ENCODE measurements at regions not wholly inside any gene's neighbourhood (a gene's known extent, or its start where the extent isn't known, plus 50 kb on each side); places are given as distances from the start of the nearest gene placed in this dataset.

DNA sequence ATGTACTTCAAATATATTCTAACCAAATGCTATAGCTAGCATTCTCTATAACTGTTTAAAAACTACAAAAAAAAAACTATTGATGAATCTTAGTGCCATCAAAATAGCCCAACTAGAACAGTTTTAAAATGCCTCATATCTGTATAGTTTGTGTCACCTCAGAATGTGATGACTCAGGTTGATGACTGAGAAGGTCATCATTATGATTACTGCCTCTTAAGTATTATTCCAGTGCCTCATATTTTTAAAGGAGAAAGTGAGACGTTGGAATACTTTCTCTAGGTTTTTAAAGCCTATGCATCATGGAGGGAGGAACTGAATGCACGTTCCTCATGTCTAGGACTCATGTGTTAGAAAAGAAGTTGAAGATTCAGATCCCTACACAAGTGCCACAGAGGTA, 88.2 kb downstream of the TMA16 start:
- no peak for DNase-seq (ENCODE audit: low spot score)

DNA sequence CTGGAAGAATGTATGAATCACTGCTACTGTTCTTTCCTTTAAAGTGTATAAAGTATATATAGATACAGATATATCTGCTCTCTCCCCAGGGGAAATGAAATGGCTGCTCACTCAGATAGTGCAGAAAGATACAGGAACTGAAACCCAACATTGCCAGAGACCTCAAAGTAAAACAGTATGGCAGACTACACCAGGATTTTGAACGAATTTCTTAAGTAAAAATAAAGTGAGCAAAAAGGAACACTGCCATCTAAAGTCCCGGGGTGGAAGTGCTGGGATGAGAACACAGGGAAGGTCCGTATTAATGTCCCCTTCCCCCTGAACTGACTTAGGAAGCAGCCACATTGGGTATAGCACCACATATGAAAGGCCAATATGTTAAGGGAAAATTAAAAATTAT, 93.4 kb downstream of the TMA16 start:
- peak; percentile 5 for DNase-seq (ENCODE audit: low spot score)

DNA sequence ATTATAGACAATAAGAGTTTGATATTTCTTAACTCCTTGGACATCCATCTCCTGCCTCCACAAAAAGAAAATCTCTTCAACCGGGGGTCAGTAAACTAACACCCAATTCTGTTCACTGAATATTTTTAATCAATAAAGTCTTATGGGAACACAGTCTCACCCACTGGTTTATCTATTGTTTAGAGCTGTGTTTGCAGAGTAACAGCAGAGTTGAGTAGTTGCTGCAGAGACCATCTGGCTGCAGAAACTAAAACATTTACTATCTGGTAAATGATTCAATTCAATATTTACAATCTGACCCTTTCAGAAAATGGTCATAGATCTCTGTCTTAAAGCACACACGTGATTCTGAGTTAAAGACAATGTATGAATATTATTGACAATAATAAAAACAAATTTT, 94.0 kb downstream of the TMA16 start:
- no peak for DNase-seq (ENCODE audit: low spot score)

DNA sequence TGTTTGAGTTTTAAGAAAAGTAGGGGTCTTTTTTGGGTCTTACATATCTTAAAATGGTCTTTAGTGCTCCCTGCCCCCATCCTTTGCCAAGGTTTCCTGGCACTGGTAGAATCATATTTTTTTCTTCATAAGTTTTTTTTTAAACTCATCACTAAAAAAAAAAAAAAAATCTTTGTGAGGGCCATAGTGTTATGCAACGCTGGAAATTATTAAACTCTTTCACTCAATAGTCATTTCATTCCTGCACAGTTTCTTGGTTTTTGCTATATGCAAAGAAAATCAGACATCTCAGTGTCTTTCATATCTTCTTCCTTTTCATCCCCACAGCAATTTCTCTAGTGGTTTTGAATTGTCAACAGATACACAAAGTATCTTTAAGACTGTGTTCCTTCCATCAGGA, 95.6 kb downstream of the TMA16 start:
- DNase-seq (ENCODE audit: low spot score): no peak

DNA sequence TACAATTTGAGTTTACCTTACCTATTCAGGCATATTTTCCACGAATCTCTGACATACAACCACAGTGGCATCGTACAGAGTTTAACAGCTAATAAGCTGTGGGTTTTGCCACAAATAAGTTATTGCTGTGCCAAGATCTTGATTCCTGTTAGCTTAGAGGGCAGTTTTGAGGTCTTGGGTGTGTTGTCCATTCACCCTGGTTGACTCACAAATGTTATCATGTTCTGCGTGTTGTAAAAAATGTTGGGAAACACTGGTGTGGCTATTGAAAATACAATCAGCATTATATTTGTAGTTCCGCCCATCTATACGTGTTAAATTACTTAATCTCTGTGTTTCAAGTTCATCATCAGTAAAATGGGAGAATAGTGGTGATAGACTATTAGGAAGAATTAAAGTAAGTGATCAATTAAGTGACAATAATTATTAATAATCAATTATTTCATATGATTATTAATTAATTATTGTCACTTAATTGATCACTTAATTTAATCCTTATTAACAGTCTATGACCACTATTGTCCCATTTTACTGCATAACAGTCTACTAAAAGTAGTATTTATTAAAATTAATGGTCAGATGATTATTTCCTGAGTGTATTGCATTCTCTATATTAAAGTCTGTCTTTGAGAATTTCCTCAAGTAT, 96.3 kb downstream of the TMA16 start:
- no peak for DNase-seq (ENCODE audit: low spot score)

DNA sequence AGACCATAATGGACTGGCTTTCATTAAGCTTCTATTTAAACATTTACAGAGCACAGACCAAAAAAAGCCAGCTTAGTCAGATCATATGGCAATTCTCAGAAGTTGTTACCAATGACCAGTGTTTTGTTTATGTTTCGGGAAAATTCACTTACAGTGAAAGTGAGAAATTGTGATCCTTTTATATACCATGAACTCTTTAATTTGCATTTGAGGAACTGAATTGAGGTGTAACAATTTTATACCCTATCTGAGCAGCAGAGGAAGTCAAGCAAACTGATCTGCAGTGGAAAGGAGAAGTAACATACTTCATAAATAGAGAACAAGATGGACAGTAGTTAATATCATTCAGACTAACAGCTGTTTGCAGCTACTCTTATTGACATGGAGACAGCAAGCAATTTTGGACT, 97.1 kb downstream of the TMA16 start:
- DNase-seq (ENCODE audit: low spot score): no peak

DNA sequence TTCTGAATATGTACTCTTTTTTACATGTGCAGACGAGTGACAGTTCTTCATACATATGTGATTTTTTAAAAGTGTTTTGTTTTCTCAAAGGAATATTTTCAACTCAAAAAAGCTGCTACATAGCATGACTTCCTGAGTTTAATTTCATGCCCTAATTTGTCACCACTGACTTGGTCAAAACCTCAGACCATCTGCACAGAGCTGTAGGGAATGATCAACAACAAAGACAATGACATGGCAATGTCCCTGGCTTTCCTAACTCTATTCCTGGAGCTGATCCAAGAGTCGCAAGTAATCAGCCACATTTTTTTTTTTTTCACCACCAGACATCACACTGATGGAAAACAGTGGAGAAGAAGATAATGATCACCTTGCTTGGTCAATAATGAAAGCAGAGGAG, 97.7 kb downstream of the TMA16 start:
- no peak for DNase-seq (ENCODE audit: low spot score)

DNA sequence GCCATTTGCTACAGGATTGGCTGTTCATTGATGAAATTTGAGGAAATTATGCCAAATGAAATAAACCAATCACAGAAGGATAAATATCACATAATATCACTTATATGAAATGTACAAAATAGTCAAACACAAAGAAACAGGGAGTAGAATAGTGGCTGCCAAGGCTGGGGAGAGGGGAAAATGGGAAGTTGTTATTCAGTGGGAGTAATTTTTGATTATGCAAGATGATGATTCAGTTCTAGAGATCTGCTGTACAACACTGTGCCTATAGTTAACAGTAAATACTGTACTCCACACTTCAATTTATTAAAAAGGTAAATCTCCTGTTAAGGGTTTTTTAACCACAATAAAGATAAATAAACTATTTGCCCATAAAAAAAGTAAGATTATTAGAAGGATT, 101.1 kb downstream of the TMA16 start:
- DNase-seq (ENCODE audit: low spot score): no peak

DNA sequence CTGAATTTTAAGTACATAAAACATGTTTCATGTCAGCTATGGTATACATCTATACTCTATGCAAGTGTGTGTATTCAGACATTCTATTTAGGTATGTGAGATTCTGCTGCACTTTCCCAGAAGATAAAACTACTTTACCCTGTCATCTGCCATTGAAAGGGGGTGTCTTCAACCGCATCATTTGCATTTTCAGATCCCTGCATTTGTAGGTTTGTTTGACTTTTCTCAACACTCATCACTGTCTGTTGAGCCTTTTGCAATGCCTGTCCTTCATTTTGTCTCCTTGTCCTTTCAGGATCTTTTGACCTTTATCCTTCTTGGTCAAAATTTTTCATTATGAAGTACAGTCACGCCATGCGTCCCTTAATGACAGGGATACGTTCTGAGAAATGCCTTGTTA, 103.5 kb downstream of the TMA16 start:
- no peak for DNase-seq (ENCODE audit: low spot score)

DNA sequence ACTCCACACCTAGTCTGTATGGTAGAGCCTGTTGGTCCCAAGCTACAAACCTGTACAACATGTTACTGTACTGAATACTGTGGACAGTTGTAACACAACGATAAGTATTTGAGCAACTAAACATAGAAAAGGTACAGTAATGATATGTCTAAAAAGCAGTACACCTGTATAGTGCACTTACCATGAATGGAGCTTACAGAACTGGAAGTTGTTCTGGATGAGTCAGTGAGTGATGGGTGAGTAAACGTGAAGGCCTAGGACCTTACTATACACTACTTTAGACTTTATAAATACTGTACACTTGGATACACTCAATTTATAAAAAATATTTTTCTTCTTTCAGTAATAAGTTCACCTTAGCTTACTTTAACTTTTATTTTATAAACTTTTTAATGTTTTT, 104.0 kb downstream of the TMA16 start:
- no peak for DNase-seq (ENCODE audit: low spot score)

DNA sequence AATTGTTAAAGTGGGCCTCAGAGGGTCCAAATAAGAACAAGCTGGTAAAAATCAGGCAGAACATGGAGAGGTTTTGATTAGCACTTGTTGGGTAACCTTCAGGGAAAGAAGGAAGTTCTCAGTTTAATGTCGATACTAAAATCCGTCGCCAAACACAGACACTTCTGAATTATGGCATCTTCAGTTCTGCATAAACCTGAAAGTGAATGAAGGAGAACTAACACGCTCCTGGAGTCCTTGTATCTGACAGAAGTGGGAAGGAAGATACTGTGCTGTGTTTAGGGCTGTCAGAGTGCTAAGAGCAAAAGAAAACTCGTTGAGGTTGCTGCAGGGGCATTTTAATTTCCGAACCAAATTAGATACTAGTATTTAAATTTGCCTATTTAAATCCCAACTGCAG, 106.2 kb downstream of the TMA16 start:
- no peak for DNase-seq (ENCODE audit: low spot score)

DNA sequence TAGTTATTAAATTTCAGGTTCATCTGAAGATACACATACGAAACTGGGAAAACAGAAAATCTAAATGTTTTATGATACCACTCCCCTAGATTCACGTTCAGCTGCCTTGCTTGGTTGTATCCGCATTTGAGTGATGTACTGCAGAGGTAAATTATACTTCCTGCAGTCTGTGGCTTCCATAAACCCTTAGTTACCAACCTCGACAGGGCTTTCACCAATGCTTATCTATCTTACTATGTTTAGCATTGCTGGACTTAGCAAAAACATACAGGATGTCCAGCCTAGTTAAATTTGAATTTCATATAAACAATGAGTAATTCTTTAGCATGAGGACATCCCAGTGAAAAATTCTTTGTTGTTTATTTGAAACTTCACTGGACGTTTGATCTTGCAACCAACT, 108.8 kb downstream of the TMA16 start:
- DNase-seq (ENCODE audit: low spot score): no peak

DNA sequence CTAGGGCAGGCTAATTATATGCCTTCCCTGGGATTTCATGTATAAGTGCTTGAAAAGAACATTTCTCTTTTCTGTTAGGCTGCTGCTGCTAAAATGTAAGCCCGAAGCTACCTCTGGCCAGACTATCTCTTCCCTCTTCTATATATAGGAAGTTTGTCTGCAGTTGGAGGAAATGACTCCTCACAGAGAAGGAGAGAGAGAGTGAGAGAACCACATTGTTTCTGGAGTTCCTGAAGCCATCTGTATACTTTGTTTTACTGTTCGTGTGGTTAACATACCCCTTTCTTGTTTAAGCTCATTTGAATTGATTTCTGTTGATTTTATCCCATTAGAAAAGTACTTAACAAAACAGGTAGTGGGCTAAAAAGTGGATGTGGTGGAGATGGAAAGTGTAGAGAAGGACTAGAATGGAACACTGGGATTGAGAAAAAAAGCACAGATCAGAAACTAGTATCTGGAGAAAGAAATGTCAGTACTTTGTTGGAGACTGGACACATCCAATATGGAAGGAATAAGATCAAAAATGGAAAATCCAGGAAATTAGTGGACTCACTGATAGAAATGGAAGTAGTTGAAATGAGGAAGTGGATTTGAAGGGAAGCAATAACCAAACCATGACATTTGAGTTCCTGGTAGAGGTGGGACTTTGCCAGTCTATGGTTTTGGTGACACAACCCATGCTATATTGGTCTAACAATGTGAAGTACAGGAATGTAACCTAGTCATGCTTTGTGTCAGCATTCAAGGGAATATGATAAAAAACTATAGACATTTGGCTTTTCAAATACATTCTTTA, 112.6 kb downstream of the TMA16 start:
- no peak for DNase-seq (ENCODE audit: low spot score)

DNA sequence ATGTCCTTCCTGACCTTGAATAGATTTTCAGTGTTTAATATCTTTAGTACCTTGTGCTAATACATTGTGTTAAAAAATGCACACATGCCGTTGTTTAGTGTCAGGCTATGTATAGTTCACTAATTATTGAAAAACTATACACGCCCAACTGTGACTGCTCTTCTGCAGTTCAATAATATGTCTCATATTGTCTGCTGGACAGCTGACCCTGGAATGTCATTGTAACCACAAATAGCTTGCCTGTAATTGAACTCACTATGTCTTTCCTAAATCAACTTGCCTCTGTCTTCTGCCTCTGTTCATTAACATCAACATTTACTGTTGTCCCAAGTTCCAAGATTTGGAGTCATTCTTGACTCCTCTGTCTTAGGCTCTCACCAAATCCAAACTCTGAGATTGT, 114.5 kb downstream of the TMA16 start:
- DNase-seq (ENCODE audit: low spot score): no peak

DNA sequence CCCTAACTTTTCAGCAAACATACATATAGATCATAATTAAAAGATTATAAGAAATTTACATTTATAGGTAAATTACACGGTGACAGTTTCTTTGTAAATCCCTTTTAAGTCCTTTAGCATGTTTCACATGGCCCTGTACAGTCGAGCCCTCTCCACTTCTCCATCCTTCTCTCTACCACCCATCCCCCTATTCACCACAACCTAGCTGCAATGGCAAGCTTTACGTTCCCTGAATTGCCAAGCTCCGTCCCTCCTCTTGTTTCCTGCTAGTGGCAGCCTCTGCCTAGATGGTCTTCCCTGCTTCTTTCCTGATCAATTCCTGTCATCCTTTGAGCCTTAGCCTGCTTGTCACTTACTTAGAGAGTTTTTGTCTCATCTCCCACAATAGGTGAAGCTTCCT, 116.2 kb downstream of the TMA16 start:
- no peak for DNase-seq (ENCODE audit: low spot score)

DNA sequence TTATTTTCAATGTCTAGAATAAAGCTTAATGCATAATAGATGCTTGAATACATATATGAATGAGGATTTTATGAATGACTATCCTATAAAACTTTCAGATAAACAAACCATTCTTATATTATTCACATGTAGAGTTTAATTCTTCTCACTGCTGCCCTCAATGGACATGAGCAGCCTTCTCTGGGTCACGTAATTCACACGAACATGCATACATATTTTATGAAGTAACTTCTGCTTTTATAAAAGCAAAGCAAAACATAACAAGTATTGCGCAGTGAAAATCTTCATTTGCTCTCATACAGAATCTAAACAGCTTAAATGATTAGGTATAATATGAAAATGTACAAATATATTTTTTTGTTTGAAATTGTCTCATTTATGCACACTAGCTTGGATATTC, 116.7 kb downstream of the TMA16 start:
- no peak for DNase-seq (ENCODE audit: low spot score)

DNA sequence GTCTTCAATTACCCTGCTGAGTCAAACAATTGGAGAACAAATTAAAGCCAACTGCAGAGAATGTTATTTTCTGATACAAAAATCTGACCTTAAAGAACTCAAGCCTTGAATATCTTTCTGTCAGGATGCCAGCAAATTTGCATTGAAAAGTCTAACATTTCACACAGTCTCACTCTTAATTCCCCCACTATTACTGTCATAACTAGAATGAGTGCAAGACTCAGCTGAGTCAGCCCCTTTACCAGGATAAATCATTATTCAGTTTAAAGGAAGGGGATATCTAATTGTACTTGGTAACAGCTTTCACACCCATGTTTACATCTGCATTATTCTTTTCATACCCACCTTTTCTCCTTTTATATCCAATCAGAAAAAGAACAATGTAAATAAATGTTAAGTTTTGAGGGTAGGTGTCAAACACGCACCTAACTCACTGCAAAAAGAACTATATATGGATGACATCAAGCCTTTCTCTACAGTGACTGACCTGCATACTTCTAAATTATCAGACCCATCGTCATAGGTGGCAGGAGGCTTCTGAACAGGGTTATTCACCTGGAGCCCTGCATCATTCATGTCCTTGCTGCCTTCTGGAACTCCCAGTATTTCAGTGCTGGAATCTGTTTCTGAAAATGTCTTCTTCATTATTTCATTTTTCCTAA, 117.4 kb downstream of the TMA16 start:
- no peak for DNase-seq (ENCODE audit: low spot score)

DNA sequence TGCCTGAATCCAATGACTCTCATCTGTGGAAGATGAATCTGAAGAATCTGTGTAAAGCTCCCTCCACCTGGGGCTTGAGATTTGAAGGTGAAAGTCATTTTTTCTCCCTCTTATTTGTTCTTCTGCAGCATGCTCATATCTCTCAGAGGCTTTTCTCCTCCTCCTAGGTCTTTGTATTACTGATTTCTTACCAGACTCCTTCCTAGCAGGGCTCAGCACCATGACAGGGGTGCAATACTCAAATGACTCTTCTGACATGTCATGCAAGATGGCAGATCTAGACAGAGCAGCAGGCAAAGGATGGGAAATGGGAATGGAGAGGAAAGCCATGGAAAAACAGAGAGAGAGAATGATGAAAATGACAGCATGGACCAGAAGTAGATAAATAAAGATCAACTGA, 118.3 kb downstream of the TMA16 start:
- no peak for DNase-seq (ENCODE audit: low spot score)

DNA sequence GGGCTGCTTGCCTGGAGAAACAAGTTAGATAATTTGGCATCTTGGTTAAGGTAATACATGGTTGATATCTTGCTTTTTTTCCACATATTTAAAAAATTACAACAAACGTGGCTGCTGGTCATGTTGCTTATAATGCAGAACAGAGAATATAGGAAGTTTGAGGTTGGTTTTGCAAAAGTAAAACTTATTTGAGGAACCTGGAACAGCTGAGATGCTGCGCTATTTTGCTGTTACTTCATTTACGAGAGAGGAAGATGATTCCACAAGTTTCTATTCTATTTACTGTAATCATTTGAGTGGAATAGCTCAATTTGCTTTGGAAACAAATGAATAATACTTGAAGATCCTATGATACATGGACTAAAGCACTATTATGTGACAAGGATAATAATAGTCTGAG, 118.9 kb downstream of the TMA16 start:
- DNase-seq (ENCODE audit: low spot score): no peak

DNA sequence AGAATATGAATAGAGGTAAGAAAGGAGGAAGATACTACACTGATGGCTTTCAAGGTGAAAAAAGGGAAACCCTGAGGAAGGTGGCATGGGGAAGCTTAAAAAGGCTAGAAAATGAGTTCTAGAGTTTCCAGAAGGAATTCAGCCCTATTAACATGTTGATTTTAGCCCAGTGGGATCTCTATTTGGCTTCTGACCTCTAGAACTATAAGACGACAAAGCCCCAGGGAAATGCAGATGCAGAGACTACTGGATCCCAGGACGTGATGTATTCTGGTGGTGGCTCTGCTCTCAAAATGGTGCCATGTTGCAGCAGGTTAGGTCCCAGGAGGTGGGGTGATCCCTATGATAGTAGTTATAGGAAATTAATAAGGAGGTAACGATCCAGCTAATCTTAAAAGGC, 120.4 kb downstream of the TMA16 start:
- no peak for DNase-seq (ENCODE audit: low spot score)

DNA sequence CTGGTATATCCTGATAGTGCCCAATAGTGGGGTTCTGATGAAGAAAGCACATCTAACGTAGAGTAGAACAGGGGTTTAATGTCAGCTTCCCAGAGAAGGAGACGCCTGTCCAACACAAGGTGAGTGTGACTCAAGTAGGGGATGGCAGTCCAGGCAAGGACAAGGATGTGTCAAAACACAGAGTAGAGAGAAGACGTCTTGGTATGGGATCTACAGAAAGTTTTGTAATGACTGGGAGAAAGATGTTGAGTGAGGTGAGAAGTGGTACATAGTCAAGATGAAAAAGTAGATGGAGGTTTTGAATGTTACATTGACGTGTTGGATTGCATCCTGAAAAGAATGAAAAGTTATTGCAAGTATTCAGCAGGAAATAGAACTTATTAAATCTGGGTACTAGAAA, 124.4 kb downstream of the TMA16 start:
- DNase-seq (ENCODE audit: low spot score): no peak

DNA sequence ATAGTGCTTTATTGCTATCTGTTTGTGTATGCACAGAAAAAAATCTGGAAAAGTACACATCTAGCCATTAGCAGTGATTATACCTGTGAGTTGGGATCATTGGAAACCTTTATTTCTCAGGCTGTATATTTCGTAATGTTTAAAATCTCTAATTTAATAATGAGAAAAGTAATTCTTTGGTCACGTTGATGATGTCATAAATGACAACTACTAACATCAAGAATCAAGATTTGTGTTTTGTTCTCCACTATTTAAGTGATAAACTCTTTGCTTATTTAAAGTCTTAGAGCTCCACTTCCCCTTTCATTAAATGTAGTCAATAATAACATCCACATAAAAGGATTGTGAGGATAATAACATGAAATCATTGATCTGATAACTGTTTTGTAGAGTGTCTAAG, 126.2 kb downstream of the TMA16 start:
- DNase-seq (ENCODE audit: low spot score): no peak

DNA sequence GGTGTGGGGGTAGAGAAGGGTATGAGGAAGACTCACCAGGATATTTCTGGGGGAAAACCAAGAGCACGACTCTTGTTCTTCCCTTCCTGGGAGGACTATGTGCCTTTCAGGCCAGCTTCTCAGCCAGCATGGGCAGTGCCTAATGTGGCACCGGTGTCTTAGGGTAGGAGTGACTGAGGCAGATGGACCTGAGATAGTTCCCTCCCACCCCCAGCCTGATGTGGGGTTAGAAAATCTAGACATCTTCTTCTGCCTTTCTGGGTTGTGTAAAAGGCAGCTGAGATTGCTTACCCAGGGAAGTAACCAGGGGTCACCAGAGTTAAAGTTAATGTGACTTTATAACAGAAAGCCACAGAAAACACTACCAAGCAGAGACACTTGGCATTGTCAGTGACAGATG, 127.3 kb downstream of the TMA16 start:
- no peak for DNase-seq (ENCODE audit: low spot score)
